Panc1 (cell line): ENCODE measurements at regions not wholly inside any gene's neighbourhood (a gene's known extent, or its start where the extent isn't known, plus 50 kb on each side); places are given as distances from the start of the nearest gene placed in this dataset.

Experiments used
- ATAC-seq: fragments of 200-7000 bp; cut with Tn5 transposase; 2 replicates; pipeline ENCODE4 v1.9.1; 2020; ENCODE audit warnings: mild to moderate bottlenecking, moderate library complexity
- BruUV-seq: library from RNA; stranded (reverse); fragments of 400-500 nt; replicated peaks from 2 replicates; lab custom pipeline; 2021; lab: Mats Ljungman, UMichigan
- CTCF ChIA-PET: fragments of 300-600 bp; sonication (Branson Sonifier 250); formaldehyde crosslinking; loops from one replicate; lab custom pipeline; 2022; ENCODE audit warnings: antibody characterized with exemption; lab: Charles Lee
- POLR2A ChIA-PET: fragments of 300-600 bp; sonication (Branson Sonifier 250); formaldehyde crosslinking; loops from one replicate; lab custom pipeline; 2022; ENCODE audit warnings: antibody characterized with exemption; lab: Charles Lee
- DNase-seq: peaks from one replicate; pipeline ENCODE4 v3.0.0-alpha.2; 2010; ENCODE audit warnings: low read depth, low spot score
- H3K27ac ChIP-seq: 2 replicates; pipeline ENCODE4 v1.5.1; 2011; ENCODE audit warnings: mild to moderate bottlenecking, low read length, inconsistent platforms
- H3K27me3 ChIP-seq: fragments of 200-500 bp; sonication (Bioruptor generic); 2 replicates; pipeline ENCODE4 v1.6.0; 2014; ENCODE audit warnings: low read length, inconsistent platforms; ENCODE audit not compliant: control insufficient read depth, insufficient read depth
- H3K36me3 ChIP-seq: fragments of 200-500 bp; sonication (Bioruptor generic); 2 replicates; pipeline ENCODE4 v1.5.1; 2014; ENCODE audit warnings: inconsistent platforms, mild to moderate bottlenecking, low read length, moderate library complexity; ENCODE audit not compliant: control insufficient read depth, insufficient read depth
- H3K4me1 ChIP-seq: 2 replicates; pipeline ENCODE4 v1.5.1; 2011; ENCODE audit warnings: inconsistent platforms, mild to moderate bottlenecking, low read length, moderate library complexity; ENCODE audit not compliant: control insufficient read depth, insufficient read depth
- H3K4me3 ChIP-seq, 2 experiments: 2 replicates each; pipeline ENCODE4 v1.5.1; 2011 to 2012; ENCODE audit warnings: low read depth in 2 of 2, low read length in 2 of 2, mild to moderate bottlenecking in 2 of 2, inconsistent platforms in 1 of 2, moderate library complexity in 1 of 2
- H3K9me3 ChIP-seq: fragments of 200-500 bp; sonication (Bioruptor generic); 2 replicates; pipeline ENCODE4 v1.5.1; 2014; ENCODE audit warnings: low read depth, mild to moderate bottlenecking, inconsistent platforms, low read length, moderate library complexity; ENCODE audit not compliant: control insufficient read depth, insufficient read depth
- POLR2AphosphoS5 ChIP-seq: IDR thresholded peaks from 2 replicates; pipeline ENCODE4 v1.6.1; 2012; ENCODE audit warnings: mild to moderate bottlenecking, low read depth, low read length, moderate library complexity
- SIN3A ChIP-seq: IDR thresholded peaks from 2 replicates; pipeline ENCODE4 v1.6.1; 2012; ENCODE audit warnings: low read depth, mild to moderate bottlenecking, low read length, moderate library complexity, borderline replicate concordance; ENCODE audit not compliant: insufficient read depth
- TCF7L2 ChIP-seq: IDR thresholded peaks from 2 replicates; pipeline ENCODE4 v1.6.1; 2011; ENCODE audit warnings: mild to moderate bottlenecking, low read depth, low read length, inconsistent platforms
- in situ Hi-C: cut with HindIII; loops from 2 replicates; pipeline ENCODE4 v1.10.0; 2016; ENCODE audit warnings: low sequenced_read_pairs, low pct_unique_long_range_greater_than_20kb
- intact Hi-C: fragments of 100-400 bp; cut with micrococcal nuclease; formaldehyde crosslinking; loops from one replicate; pipeline ENCODE4 v1.10.0; 2022; ENCODE audit not compliant: unreplicated experiment
- TF ChIP-seq, protein P1 (sequence below): fragments of 450-650 bp; IDR thresholded peaks from 2 replicates; pipeline ENCODE4 v1.5.1; 2017; ENCODE audit warnings: mild to moderate bottlenecking
- TF ChIP-seq, protein P2 (sequence below), 2 experiments: IDR thresholded peaks; 2 replicates each; pipeline ENCODE4 v1.6.1; 2011 to 2012; ENCODE audit warnings: low read depth in 2 of 2, control low read depth in 1 of 2, low read length in 1 of 2, mild to moderate bottlenecking in 1 of 2, moderate library complexity in 1 of 2; ENCODE audit not compliant: insufficient read depth in 1 of 2

DNA sequence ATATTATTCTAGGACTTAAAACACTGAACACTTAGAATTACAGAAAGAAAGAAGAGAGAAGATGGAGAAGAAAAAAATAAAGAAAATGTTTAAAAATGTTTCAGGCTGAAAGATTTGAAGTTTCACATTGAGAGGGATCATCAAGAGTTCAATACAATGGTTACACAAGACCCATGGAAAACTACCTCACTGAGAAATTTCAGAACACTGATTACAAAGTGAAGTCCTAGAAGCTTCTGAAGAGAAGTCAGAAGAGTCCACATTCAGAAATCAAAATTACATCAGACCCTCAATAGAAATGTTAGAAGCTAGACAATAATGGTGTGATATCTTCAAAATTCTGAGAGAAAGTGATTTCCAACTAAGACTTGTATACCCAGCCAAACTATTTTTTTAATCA, 196.1 kb downstream of the MACC1 start:
- BruUV-seq = no TSS peak
- Histone ChIP-seq H3K4me1 (no peaks in the 10 kb centered on the region), H3K27ac (no peak overlapping the region), H3K9me3 (no peaks in the 10 kb centered on the region; the same call in 1 of the 2 replicates), H3K27me3 (no peaks in the 10 kb centered on the region), H3K4me3 (no peak overlapping the region), H3K36me3 (no peaks in the 10 kb centered on the region)
- in situ Hi-C loops (no loop called here), intact Hi-C loops (no loop called here)
- TF ChIP-seq SIN3A (no peak), POLR2AphosphoS5 (no peak), TCF7L2 (no peak)
- TF ChIP-seq, protein P1, sequence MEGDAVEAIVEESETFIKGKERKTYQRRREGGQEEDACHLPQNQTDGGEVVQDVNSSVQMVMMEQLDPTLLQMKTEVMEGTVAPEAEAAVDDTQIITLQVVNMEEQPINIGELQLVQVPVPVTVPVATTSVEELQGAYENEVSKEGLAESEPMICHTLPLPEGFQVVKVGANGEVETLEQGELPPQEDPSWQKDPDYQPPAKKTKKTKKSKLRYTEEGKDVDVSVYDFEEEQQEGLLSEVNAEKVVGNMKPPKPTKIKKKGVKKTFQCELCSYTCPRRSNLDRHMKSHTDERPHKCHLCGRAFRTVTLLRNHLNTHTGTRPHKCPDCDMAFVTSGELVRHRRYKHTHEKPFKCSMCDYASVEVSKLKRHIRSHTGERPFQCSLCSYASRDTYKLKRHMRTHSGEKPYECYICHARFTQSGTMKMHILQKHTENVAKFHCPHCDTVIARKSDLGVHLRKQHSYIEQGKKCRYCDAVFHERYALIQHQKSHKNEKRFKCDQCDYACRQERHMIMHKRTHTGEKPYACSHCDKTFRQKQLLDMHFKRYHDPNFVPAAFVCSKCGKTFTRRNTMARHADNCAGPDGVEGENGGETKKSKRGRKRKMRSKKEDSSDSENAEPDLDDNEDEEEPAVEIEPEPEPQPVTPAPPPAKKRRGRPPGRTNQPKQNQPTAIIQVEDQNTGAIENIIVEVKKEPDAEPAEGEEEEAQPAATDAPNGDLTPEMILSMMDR = no peak
- TF ChIP-seq, protein P2, sequence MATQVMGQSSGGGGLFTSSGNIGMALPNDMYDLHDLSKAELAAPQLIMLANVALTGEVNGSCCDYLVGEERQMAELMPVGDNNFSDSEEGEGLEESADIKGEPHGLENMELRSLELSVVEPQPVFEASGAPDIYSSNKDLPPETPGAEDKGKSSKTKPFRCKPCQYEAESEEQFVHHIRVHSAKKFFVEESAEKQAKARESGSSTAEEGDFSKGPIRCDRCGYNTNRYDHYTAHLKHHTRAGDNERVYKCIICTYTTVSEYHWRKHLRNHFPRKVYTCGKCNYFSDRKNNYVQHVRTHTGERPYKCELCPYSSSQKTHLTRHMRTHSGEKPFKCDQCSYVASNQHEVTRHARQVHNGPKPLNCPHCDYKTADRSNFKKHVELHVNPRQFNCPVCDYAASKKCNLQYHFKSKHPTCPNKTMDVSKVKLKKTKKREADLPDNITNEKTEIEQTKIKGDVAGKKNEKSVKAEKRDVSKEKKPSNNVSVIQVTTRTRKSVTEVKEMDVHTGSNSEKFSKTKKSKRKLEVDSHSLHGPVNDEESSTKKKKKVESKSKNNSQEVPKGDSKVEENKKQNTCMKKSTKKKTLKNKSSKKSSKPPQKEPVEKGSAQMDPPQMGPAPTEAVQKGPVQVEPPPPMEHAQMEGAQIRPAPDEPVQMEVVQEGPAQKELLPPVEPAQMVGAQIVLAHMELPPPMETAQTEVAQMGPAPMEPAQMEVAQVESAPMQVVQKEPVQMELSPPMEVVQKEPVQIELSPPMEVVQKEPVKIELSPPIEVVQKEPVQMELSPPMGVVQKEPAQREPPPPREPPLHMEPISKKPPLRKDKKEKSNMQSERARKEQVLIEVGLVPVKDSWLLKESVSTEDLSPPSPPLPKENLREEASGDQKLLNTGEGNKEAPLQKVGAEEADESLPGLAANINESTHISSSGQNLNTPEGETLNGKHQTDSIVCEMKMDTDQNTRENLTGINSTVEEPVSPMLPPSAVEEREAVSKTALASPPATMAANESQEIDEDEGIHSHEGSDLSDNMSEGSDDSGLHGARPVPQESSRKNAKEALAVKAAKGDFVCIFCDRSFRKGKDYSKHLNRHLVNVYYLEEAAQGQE (IDR thresholded peaks at IDR 0.05; ENCODE audit: insufficient read depth in 1 of 2, low read depth in 2 of 2, low read length in 1 of 2) = no peak
- ATAC-seq = no peak
- ChIA-PET POLR2A (no interaction called here), CTCF (no interaction called here)
- no peak for DNase-seq

DNA sequence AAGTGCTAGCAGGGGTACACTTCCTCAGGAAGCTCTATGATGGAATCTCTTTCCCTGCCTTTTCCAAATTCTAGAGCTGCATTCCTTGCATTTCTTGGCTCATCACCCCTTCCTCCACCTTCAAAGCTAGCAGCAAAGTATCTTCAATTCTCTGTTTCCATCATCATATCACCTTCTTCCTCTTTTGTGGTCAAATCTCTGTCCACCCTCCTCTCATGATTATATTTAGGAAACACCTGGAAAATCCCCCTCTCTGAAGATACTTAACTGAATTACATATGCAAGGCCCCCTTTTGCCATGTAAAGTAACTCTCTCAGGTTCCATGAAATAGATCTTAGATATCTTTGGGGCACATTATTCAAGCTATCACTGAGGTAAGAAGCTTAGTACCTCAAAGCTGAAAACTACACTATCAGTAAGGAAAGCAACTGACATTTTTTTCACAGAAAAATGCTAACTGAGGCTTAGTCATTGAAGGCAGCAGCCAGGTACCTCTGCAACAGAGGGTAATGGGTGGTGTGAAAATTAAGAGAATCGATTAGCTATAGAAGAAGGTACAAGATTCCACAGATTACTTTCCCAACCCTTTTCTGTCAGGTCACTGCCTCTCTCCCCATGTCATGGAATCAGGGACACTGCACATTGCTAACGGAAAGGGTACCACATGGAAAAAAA, 197.3 kb downstream of the MACC1 start:
- BruUV-seq = no TSS peak
- Histone ChIP-seq H3K36me3 (no peaks in the 10 kb centered on the region), H3K27ac (no peak overlapping the region), H3K9me3 (no peaks in the 10 kb centered on the region; the same call in 1 of the 2 replicates), H3K4me1 (no peaks in the 10 kb centered on the region), H3K4me3 (no peak overlapping the region), H3K27me3 (no peaks in the 10 kb centered on the region)
- in situ Hi-C loops = no loop called here
- ATAC-seq (no peak), DNase-seq (no peak)
- ChIA-PET CTCF (interaction anchor here (0.6 kb wide), 1 partner anchor 292 kb away, joined by 3 read pairs; no protein-coding TSS in a partner anchor), POLR2A (no interaction called here)
- TF ChIP-seq SIN3A (no peak), TCF7L2 (no peak), POLR2AphosphoS5 (no peak)
- TF ChIP-seq, protein P2 (IDR thresholded peaks at IDR 0.05; ENCODE audit: insufficient read depth in 1 of 2, low read depth in 2 of 2, low read length in 1 of 2) = no peak
- TF ChIP-seq, protein P1 = no peak
- intact Hi-C loops = no loop called here
